ENCODE measurements at regions not wholly inside any gene's neighbourhood (a gene's known extent, or its start where the extent isn't known, plus 50 kb on each side); places are given as distances from the start of the nearest gene placed in this dataset.
"Not testable (repeated sequence)": the region's sequence is repeated elsewhere in the genome, so short reads cannot be mapped to it uniquely, and the experiment has no call there.

- no peak overlapping the region for H3K4me3 ChIP-seq (ENCODE audit: low read depth, low read length)
Observed at GRCh38 chr16:79988721-79989220, 388.2 kb upstream of the MAF start.

- no peak overlapping the region for H3K4me3 ChIP-seq (ENCODE audit: low read depth, low read length)
Observed at GRCh38 chr16:79988089-79988488, 387.6 kb upstream of the MAF start.

GRCh38 chr16:79986352-79986751, 385.8 kb upstream of the MAF start:
- no peak overlapping the region for H3K4me3 ChIP-seq (ENCODE audit: low read depth, low read length)

GRCh38 chr16:79985606-79986005, 385.1 kb upstream of the MAF start:
- H3K4me3 ChIP-seq (ENCODE audit: low read depth, low read length), result no peak overlapping the region

GRCh38 chr16:79984149-79984548, 383.6 kb upstream of the MAF start:
- H3K4me3 ChIP-seq (ENCODE audit: low read depth, low read length), result not testable (repeated sequence)

GRCh38 chr16:79982862-79983261, 382.3 kb upstream of the MAF start:
- H3K4me3 ChIP-seq (ENCODE audit: low read depth, low read length), result no peak overlapping the region

- H3K4me3 ChIP-seq (ENCODE audit: low read depth, low read length), result no peak overlapping the region
Observed at GRCh38 chr16:79982361-79982760, 381.8 kb upstream of the MAF start.

- H3K4me3 ChIP-seq (ENCODE audit: low read depth, low read length), result no peak overlapping the region
Observed at GRCh38 chr16:79981814-79982213, 381.3 kb upstream of the MAF start.

GRCh38 chr16:79980650-79981521, 380.3 kb upstream of the MAF start:
- H3K4me3 ChIP-seq (ENCODE audit: low read depth, low read length), result no peak overlapping the region

GRCh38 chr16:79977940-79978836, 377.7 kb upstream of the MAF start:
- H3K4me3 ChIP-seq (ENCODE audit: low read depth, low read length), result no peak overlapping the region

- H3K4me3 ChIP-seq (ENCODE audit: low read depth, low read length), result no peak overlapping the region
Observed at GRCh38 chr16:79973320-79973719, 372.8 kb upstream of the MAF start.

- no peak overlapping the region for H3K4me3 ChIP-seq (ENCODE audit: low read depth, low read length)
Observed at GRCh38 chr16:79972053-79972704, 371.6 kb upstream of the MAF start.

- H3K4me3 ChIP-seq (ENCODE audit: low read depth, low read length), result no peak overlapping the region
Observed at GRCh38 chr16:79971237-79971572, 370.7 kb upstream of the MAF start.

- H3K4me3 ChIP-seq (ENCODE audit: low read depth, low read length), result no peak overlapping the region
Observed at GRCh38 chr16:79970551-79971236, 370.2 kb upstream of the MAF start.

- no peak overlapping the region for H3K4me3 ChIP-seq (ENCODE audit: low read depth, low read length)
Observed at GRCh38 chr16:79970087-79970486, 369.6 kb upstream of the MAF start.

- H3K4me3 ChIP-seq (ENCODE audit: low read depth, low read length), result no peak overlapping the region
Observed at GRCh38 chr16:79969458-79969857, 368.9 kb upstream of the MAF start.

- no peak overlapping the region for H3K4me3 ChIP-seq (ENCODE audit: low read depth, low read length)
Observed at GRCh38 chr16:79966226-79966625, 365.7 kb upstream of the MAF start.

GRCh38 chr16:79965718-79966117, 365.2 kb upstream of the MAF start:
- H3K4me3 ChIP-seq (ENCODE audit: low read depth, low read length), result no peak overlapping the region

GRCh38 chr16:79964104-79964503, 363.6 kb upstream of the MAF start:
- no peak overlapping the region for H3K4me3 ChIP-seq (ENCODE audit: low read depth, low read length)

GRCh38 chr16:79962962-79963361, 362.4 kb upstream of the MAF start:
- no peak overlapping the region for H3K4me3 ChIP-seq (ENCODE audit: low read depth, low read length)

GRCh38 chr16:79959226-79959625, 358.7 kb upstream of the MAF start:
- no peak overlapping the region for H3K4me3 ChIP-seq (ENCODE audit: low read depth, low read length)
